HG02981 (cell line): ENCODE measurements at regions not wholly inside any gene's neighbourhood (a gene's known extent, or its start where the extent isn't known, plus 50 kb on each side); places are given as distances from the start of the nearest gene placed in this dataset.

ENCODE experiments used
- ATAC-seq: cut with Tn5 transposase; IDR thresholded peaks from one replicate; pipeline ENCODE4 v1.9.1; 2021; ENCODE audit warnings: mild to moderate bottlenecking, moderate library complexity; ENCODE audit not compliant: unreplicated experiment

DNA sequence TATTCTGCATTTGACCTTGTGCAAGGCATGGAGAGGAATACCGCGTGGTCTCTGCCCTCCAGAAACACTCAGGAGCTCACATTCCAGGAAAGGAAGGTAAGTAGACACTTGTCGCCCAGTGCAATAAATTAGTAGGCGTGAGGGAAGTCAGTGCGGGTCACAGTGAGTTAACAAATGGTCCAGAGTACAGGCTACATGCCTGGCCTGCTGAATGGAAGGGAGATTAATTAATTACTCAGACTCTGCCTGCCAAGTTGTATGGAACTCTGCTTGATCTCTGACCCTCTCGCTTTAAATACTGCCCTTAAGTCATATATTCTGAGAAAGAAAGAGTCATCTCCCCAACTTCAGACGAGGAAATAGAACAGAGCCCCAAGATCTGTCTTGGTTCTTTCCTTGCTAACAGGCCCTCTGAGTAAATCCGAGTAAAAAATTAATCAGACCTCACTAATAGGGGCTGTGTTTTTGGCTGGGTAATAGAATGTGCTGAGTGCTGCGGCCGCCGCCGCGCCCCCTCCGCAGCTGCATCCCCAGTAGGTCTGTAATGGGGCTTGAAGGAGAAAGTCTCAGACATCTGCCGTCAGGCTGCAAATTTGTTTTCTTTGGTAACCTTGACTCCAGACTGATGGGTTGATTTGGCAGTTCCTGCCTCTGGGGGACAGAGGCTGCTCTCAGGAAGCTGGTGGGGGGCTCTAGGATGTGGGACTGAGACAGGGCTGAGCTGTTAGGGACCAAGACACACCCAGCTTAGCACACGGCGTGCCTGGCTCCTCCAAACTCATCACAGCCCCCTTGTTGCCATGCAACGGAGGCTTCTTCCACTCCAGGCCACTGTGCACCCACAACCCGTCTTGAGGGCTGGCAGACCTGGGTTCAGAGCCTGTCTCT, 144.4 kb downstream of the NSG2 start:
- ATAC-seq = no peak

DNA sequence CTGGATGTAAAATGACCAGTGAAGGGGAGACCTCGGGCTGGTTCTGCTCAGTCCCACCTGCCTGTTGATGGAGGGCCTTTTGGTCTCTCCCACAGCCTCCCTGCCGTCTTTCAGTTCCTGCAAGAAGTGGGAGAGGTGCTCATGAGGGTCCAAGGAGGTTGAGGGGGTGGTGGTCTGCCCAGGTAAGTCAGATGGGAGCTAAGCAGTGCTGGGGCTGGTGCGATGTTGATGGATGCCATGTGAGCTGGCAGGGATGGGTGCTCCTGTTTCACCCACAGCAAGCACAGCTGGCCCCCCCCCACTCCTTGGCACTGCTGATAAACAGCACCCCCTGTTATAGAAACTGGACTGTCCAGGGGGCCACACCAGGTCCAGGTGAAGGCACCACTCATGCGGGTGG, 145.6 kb downstream of the NSG2 start:
- no peak for ATAC-seq

DNA sequence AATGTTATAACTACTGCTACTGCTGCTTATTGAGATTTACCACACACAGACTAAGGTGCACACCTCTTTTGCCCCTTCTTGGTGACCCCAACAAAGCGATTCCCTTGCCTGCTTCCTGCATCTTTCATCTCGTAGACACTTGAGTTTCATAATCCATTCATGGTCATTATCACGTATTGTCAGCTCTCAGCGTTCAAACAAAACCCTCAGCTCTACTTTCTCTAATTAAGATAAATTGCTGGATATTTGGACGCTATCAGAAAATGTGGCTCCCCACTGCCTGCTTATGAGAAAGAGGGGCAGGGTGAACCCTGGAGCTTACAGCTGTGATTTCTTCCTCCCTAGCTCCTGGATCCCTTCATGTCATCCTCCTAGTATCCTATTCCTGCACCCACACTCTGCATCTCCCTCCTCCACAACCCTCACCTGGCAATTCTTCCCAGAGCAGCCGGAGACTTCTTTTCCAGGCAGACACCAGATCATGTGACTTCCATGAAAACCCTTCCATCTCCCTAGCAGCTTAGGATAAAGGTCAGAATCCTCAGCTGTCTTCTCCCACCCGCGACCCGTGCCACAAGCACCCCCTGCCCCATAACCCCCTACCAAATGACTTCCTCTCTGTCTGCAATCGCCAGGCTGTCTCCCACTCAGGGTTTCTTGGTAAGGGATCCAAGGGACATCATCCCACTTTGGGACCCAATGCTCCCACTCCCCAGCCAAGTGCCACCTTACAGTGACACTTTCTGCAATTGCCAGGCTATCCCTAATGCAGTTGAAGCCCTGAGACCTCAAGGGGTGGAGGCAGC, 146.5 kb downstream of the NSG2 start:
- no peak for ATAC-seq

DNA sequence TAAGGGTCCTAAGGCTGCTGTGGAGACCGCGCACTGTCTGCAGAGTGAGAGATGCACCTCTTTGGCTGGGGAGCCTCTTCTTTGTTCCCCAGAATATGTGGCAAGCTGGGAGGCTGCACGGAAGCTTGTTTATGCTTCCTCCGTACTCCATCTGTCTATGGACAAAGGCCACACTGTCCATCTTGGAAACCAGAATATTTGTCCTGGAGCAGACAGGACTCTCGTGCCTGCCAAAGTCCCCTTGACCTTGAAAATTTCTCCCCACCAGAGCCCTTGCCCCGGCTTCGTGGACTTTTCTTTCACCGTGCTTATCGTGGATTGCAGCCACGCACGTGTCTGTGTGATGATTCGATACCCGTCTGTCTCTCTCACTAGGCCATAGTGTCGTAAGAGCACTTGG, 147.4 kb downstream of the NSG2 start:
- ATAC-seq = no peak

GRCh38 chr5:174195517-174195916, 150.0 kb downstream of the NSG2 start:
- no peak for ATAC-seq

GRCh38 chr5:174197929-174198328, 152.4 kb downstream of the NSG2 start:
- ATAC-seq = no peak

GRCh38 chr5:174198541-174198940, 153.0 kb downstream of the NSG2 start:
- ATAC-seq = no peak

- no peak for ATAC-seq
Observed at GRCh38 chr5:174202996-174203395, 157.5 kb downstream of the NSG2 start.

GRCh38 chr5:174204535-174205313, 159.2 kb downstream of the NSG2 start:
- no peak for ATAC-seq

DNA sequence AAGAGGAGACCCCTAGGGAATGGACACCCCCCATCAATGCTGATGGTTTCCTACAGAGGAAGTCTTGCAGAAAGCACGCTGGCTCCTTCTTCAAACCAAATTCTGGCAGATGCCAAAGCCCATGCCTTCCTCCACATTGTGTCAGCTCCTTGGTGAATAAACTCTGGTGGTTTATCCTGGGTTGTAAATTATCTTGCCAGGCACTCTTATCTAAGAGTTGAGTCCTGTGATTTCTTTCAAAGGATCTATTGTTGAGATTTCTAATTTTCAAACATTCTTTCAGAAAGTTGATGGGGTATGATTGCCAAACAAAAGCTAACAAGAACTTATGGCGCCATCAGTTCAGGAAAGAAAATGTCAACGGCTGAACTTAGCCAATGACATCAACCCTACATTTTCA, 160.4 kb downstream of the NSG2 start:
- ATAC-seq = no peak

GRCh38 chr5:174210596-174211276, 165.2 kb downstream of the NSG2 start:
- ATAC-seq = no peak

GRCh38 chr5:174211277-174211626, 165.7 kb downstream of the NSG2 start:
- ATAC-seq = no peak

GRCh38 chr5:174217527-174217926, 172.0 kb downstream of the NSG2 start:
- no peak for ATAC-seq

DNA sequence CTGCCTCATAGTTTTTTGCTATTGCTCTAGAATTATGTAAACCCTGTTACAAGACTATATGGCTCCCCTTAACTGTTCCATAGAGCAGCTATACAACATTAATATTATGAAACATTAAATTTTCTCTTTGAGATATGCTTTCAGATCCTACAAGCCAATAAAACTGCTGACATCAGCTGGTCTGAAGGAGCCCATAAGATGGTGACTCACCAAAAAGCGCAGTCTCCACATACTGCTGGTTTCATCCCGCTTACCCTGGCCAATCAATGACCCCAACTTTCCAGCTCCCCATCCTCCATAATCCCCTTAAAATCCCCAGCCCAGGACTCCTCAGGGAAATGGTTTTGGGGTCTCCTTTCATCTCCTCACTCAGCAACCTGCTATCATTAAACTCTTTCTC, 172.7 kb downstream of the NSG2 start:
- ATAC-seq = no peak

DNA sequence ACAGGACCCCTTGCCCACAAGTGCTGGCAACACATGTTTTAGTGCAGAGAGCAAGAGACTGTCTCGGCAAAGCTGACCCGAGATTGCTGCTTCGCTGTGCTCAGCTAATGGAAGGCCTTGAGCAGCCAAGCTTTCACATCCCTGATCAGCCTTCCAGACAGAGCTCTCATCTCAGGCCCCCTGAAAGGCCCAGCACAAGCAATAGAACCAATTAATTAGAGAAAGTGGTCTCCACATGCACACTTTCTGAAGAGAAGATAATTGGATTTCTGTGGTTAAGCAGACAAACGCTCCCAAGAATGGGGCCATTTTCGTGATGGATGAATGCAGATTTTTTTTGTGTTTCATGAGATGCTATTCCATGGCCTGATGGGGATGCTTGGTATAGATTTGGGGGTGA, 174.9 kb downstream of the NSG2 start:
- no peak for ATAC-seq

DNA sequence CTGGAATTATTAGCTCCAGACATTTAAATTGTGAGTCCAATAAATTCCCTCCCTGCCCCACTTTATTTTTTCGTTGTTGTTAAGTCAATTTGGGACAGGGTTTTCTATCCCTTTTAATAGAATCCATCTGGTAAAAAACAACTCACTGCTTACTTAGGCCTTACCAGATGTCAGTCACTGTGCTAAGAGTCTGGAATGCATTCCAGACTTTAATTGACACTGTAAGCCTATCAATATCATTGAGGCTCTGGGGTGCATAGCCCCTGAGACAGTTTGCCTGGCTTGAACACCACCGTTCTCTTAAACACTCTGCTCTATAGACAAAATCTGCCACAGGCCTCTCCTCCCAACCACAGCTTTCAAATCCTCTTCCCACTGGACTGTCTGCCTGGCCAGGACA, 175.9 kb downstream of the NSG2 start:
- ATAC-seq = no peak

DNA sequence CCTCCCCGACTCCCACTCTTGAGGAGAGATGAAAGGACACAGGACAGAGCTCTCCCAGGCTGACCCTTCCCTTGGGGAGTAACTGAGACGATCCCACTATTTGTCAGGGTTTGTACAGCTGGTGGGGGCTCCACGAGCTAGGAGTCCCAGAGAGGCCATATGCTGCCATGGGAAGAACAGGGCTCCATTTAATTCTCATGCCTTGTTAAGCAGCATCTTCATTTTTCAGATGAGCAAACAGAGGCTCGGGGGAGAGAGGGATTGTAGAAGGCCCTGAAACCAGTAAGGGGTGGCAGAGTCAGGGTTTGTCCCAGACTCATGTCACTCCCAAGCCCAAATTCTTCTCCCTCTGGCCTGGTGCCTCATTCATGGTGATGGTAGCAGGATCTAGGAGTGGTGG, 176.4 kb downstream of the NSG2 start:
- no peak for ATAC-seq

GRCh38 chr5:174222891-174223290, 177.4 kb downstream of the NSG2 start:
- no peak for ATAC-seq

DNA sequence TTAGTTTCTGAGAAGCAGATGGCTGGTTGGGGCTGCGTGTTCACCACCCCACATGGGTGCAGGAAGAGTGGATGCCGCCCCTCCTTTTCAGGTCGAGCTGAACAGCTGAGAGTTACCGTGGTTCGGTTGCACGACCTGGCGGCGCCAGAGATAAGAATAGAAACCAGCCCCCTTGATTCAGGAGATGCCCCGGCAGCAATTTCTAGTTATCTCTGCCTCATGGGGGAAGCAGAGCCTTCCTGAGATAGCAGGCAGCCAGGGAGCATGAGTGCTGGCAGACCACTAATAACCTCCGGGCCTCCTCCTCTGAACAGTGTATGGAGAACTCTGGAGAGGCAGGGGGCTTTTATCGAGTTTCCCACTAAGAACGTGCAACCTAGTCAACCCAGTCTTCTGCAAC, 177.8 kb downstream of the NSG2 start:
- no peak for ATAC-seq

DNA sequence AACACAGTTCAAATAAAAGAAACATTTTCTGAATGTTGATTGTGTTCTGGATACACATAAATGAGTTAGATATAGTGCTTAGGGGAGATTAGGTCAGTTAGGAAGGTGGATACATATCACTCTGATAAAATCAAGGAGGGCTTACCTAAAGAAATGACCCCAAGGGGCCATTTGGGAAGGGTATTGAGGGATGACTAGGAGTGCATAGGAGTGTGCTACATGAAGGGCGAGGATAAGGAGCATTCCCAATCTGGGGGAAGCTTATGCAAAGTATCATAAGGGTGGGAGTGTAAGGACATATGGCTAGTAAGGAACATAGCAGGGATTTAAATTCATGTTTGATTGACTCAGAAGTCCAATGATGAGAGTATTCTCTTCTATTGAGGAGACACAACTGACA, 183.6 kb downstream of the NSG2 start:
- no peak for ATAC-seq
